Endodermal cell (in vitro differentiated cells): ENCODE measurements at regions not wholly inside any gene's neighbourhood (a gene's known extent, or its start where the extent isn't known, plus 50 kb on each side); places are given as distances from the start of the nearest gene placed in this dataset.

ENCODE experiments used
- DNase-seq: peaks from one replicate; pipeline ENCODE4 v3.0.0-alpha.2; 2017
- H3K27ac ChIP-seq: 2 replicates; pipeline ENCODE4 v1.5.1; 2013; ENCODE audit warnings: mild to moderate bottlenecking, low read depth, low read length, moderate library complexity
- H3K27me3 ChIP-seq: 2 replicates; pipeline ENCODE4 v1.6.1; 2013; ENCODE audit warnings: mild to moderate bottlenecking, low read length, moderate library complexity; ENCODE audit not compliant: insufficient read depth, control insufficient read depth, poor library complexity, severe bottlenecking
- H3K36me3 ChIP-seq: 2 replicates; pipeline ENCODE4 v1.7.0; 2013; ENCODE audit warnings: mild to moderate bottlenecking, low read length, moderate library complexity; ENCODE audit not compliant: control insufficient read depth, insufficient read depth
- H3K4me1 ChIP-seq: one replicate; pipeline ENCODE4 v1.7.0; 2013; ENCODE audit warnings: low read length; ENCODE audit not compliant: control insufficient read depth, insufficient read depth
- H3K4me3 ChIP-seq: 2 replicates; pipeline ENCODE4 v1.5.1; 2013; ENCODE audit warnings: mild to moderate bottlenecking, low read length, moderate library complexity
- H3K9ac ChIP-seq: 2 replicates; pipeline ENCODE4 v1.6.1; 2013; ENCODE audit warnings: mild to moderate bottlenecking, low read length, moderate library complexity; ENCODE audit not compliant: poor library complexity, severe bottlenecking; ENCODE audit errors: extremely low read depth
- H3K9me3 ChIP-seq: 2 replicates; pipeline ENCODE4 v1.6.1; 2013; ENCODE audit warnings: mild to moderate bottlenecking, low read length, moderate library complexity; ENCODE audit not compliant: control insufficient read depth
- H3K27ac Mint-ChIP-seq: 2 replicates; pipeline ENCODE4 v1.8.0; 2020; ENCODE audit warnings: mixed read lengths
- H3K27me3 Mint-ChIP-seq: 2 replicates; pipeline ENCODE4 v1.8.0; 2021; ENCODE audit warnings: mild to moderate bottlenecking, mixed read lengths; ENCODE audit not compliant: insufficient read depth
- H3K36me3 Mint-ChIP-seq: 2 replicates; pipeline ENCODE4 v1.8.0; 2020; ENCODE audit warnings: low read depth, mixed read lengths
- H3K4me1 Mint-ChIP-seq: 2 replicates; pipeline ENCODE4 v1.8.0; 2020; ENCODE audit warnings: mixed read lengths
- H3K4me3 Mint-ChIP-seq: 2 replicates; pipeline ENCODE4 v1.8.0; 2020; ENCODE audit warnings: mild to moderate bottlenecking, moderate library complexity, mixed read lengths
- H3K9me3 Mint-ChIP-seq: 2 replicates; pipeline ENCODE4 v1.8.0; 2020; ENCODE audit warnings: mild to moderate bottlenecking, mixed read lengths
- CTCF ChIP-seq: fragments of 200-600 bp; sonication (generic); conservative IDR thresholded peaks from 2 replicates; pipeline ENCODE4 v1.5.0; 2021; ENCODE audit warnings: antibody characterized with exemption, mild to moderate bottlenecking
- WGBS, 2 experiments: methylation state at CpG; one replicate each; pipeline versions ENCODE4 v1.1.5 to v1.1.7; 2013; ENCODE audit warnings: missing lambda C conversion rate in 2 of 2, mixed read lengths in 1 of 2; ENCODE audit not compliant: insufficient coverage in 1 of 2, insufficient read length in 1 of 2; 5-methylcytosine and 5-hydroxymethylcytosine counted together

GRCh38 chr2:15830937-15831549 is 109.3 kb upstream of the MYCN start:
- Mint-ChIP-seq H3K27ac (no peak overlapping the region), H3K36me3 (no peaks in the 10 kb centered on the region), H3K4me3 (no peak overlapping the region), H3K9me3 (no peaks in the 10 kb centered on the region), H3K27me3 (peaks cover 5% of the 10 kb centered on the region), H3K4me1 (peaks cover 4% of the 10 kb centered on the region)
- Histone ChIP-seq H3K9me3 (no peaks in the 10 kb centered on the region), H3K27ac (no peak overlapping the region), H3K9ac (no peak overlapping the region), H3K27me3 (peaks cover 37% of the 10 kb centered on the region), H3K4me1 (no peaks in the 10 kb centered on the region), H3K4me3 (no peak overlapping the region), H3K36me3 (no peaks in the 10 kb centered on the region)
- no peak for TF ChIP-seq CTCF
- WGBS, 2 experiments, result 90% methylated on average over 1 of the region's 1 CpG; no CpG with 5 or more reads in 1 of the 2 experiments
- DNase-seq, result no peak

- DNase-seq, result no peak
- no peaks in the 10 kb centered on the region for H3K4me1 Mint-ChIP-seq
- no peak overlapping the region for H3K4me3 Mint-ChIP-seq
Measured at GRCh38 chr2:15832030-15832709, 108.2 kb upstream of the MYCN start.

More at GRCh38 chr2:15832030-15832709, 108.2 kb upstream of the MYCN start:
- Histone ChIP-seq H3K36me3 (no peaks in the 10 kb centered on the region), H3K4me3 (no peak overlapping the region), H3K4me1 (no peaks in the 10 kb centered on the region), H3K9me3 (no peaks in the 10 kb centered on the region), H3K27me3 (peaks cover 37% of the 10 kb centered on the region), H3K27ac (no peak overlapping the region), H3K9ac (no peak overlapping the region)
- TF ChIP-seq CTCF, result no peak
- no peaks in the 10 kb centered on the region for H3K36me3 Mint-ChIP-seq
- no peaks in the 10 kb centered on the region for H3K9me3 Mint-ChIP-seq
- peaks cover 5% of the 10 kb centered on the region for H3K27me3 Mint-ChIP-seq
- WGBS, 2 experiments, result 91 to 92% methylated on average over 6 to 8 of the region's 8 CpGs
- no peak overlapping the region for H3K27ac Mint-ChIP-seq
